OCI-LY1 (cell line): ENCODE measurements at regions not wholly inside any gene's neighbourhood (a gene's known extent, or its start where the extent isn't known, plus 50 kb on each side); places are given as distances from the start of the nearest gene placed in this dataset.

ENCODE experiments used
- CTCF ChIP-seq: fragments of 200-600 bp; sonication (generic), shearing (Covaris generic); IDR thresholded peaks from 2 replicates; pipeline ENCODE4 v1.5.1; 2017; ENCODE audit warnings: mild to moderate bottlenecking, antibody characterized with exemption, low read length, moderate library complexity, mixed read lengths
- EZH2 ChIP-seq: fragments of 200-600 bp; sonication (generic), shearing (Covaris generic); IDR thresholded peaks from 2 replicates; pipeline ENCODE4 v1.8.0; 2017; ENCODE audit warnings: borderline replicate concordance, mixed run types, mild to moderate bottlenecking, antibody characterized with exemption, low read length, moderate library complexity, mixed read lengths

GRCh38 chr4:164343472-164343976 lies 410.4 kb upstream of the SMIM31 start:
- TF ChIP-seq EZH2 (no peak), CTCF (no peak)
